Parathyroid adenoma (tissue), 2 donors: ENCODE measurements at regions not wholly inside any gene's neighbourhood (a gene's known extent, or its start where the extent isn't known, plus 50 kb on each side); places are given as distances from the start of the nearest gene placed in this dataset.
A peak's percentile ranks its signal among the peaks of the same experiment; 100 is the strongest.

ENCODE experiments used
- H2AFZ ChIP-seq: fragments of 300-600 bp; sonication (generic); one replicate; pipeline ENCODE4 v1.7.0; 2017; ENCODE audit warnings: antibody characterized with exemption, mild to moderate bottlenecking
- H3K27ac ChIP-seq: fragments of 300-600 bp; sonication (generic); one replicate; pipeline ENCODE4 v1.7.0; 2017
- H3K27me3 ChIP-seq: fragments of 300-600 bp; sonication (generic); one replicate; pipeline ENCODE4 v1.7.0; 2017; ENCODE audit warnings: low read length; ENCODE audit not compliant: control insufficient read depth, insufficient read depth
- H3K36me3 ChIP-seq: fragments of 300-600 bp; sonication (generic); one replicate; pipeline ENCODE4 v1.7.0; 2017; ENCODE audit warnings: low read length; ENCODE audit not compliant: control insufficient read depth, insufficient read depth
- H3K4me1 ChIP-seq: fragments of 300-600 bp; sonication (generic); one replicate; pipeline ENCODE4 v1.7.0; 2017; ENCODE audit warnings: control low read depth
- H3K4me2 ChIP-seq: fragments of 300-600 bp; sonication (generic); one replicate; pipeline ENCODE4 v1.7.0; 2017; ENCODE audit warnings: low read length
- H3K4me3 ChIP-seq: fragments of 300-600 bp; sonication (generic); one replicate; pipeline ENCODE4 v1.7.0; 2017; ENCODE audit warnings: low read depth, low read length
- H3K79me2 ChIP-seq: fragments of 300-600 bp; sonication (generic); one replicate; pipeline ENCODE4 v1.7.0; 2017; ENCODE audit warnings: control low read depth
- H3K9ac ChIP-seq: fragments of 300-600 bp; sonication (generic); one replicate; pipeline ENCODE4 v1.7.0; 2017; ENCODE audit warnings: mild to moderate bottlenecking
- H3K9me3 ChIP-seq: fragments of 300-600 bp; sonication (generic); one replicate; pipeline ENCODE4 v1.7.0; 2017; ENCODE audit warnings: low read length; ENCODE audit not compliant: control insufficient read depth
- CTCF ChIP-seq: fragments of 300-600 bp; sonication (generic); IDR thresholded peaks from one replicate; pipeline ENCODE4 v1.7.0; 2017; ENCODE audit warnings: antibody characterized with exemption, mild to moderate bottlenecking
- donor health status: primary hyperparathyroidism.

DNA sequence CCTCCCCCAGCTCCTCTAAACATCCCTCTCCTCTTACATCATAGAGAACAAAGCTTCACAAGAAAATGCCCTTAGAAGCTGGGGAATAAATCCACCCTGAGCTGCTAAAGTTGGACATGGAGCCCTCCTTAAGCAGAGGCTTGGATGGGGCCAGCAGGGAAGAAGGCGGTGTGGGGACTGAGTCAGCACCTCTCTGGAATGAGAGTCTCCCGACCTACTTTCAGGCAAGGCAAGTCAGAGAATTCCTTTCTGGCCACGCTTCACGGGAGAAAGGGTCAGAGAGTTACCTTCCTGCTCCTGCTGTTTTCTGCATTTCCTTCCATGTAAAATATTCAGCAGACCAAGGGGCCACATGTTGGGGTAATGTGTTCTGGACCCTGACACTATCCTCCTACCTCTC is 113.3 kb upstream of the PRB2 start:
- Histone ChIP-seq H3K4me2 (no peak overlapping the region), H3K27me3 (no peaks in the 10 kb centered on the region), H3K9me3 (no peaks in the 10 kb centered on the region), H3K4me3 (no peak overlapping the region), H3K79me2 (no peaks in the 10 kb centered on the region), H3K9ac (no peak overlapping the region), H3K36me3 (no peaks in the 10 kb centered on the region), H2AFZ (no peak overlapping the region), H3K4me1 (peaks cover 29% of the 10 kb centered on the region), H3K27ac (no peak overlapping the region)
- no peak for TF ChIP-seq CTCF

DNA sequence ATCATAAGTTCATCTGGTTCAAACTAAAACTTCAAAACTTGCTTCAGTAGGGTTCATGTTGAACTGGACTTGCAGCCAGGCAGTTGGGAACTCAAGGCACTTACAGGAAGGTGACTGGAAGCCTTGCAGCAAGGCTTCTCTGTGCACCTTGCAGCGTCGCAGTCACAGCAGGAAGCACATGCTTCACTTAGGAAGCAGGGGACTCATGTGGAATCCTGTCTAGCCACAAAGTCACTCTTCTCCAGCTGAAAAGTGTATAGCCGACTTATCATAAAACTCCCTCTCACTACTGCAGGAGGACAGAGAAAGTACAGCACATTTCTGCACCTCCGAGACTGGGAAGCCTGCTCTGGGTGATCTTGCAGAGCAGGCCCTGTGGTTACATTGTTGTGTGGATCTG is 114.0 kb upstream of the PRB2 start:
- Histone ChIP-seq H3K27ac (peak overlapping the region; percentile 2), H3K4me3 (no peak overlapping the region), H3K4me2 (no peak overlapping the region), H3K9me3 (no peaks in the 10 kb centered on the region), H3K9ac (no peak overlapping the region), H2AFZ (no peak overlapping the region), H3K79me2 (no peaks in the 10 kb centered on the region), H3K36me3 (no peaks in the 10 kb centered on the region), H3K27me3 (no peaks in the 10 kb centered on the region), H3K4me1 (peaks cover 32% of the 10 kb centered on the region)
- no peak for TF ChIP-seq CTCF

DNA sequence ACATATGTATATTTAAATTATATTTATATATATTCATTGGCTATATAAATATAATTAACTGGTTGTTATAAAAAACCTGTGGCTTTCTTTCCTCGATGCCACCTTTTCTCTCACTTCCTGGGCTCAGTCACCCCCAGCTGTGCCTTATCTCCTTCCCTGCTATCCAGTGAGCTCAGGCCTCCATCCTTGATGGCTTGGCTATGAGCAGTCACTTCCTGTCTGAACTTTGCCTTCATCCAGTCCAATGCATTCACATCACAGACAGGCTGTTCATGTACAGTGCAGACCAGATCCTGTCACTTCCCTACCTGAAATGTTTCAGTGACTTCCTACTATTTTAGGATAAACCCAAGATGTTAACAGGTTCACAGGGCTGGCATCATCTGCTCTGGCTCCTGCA is 115.3 kb upstream of the PRB2 start:
- Histone ChIP-seq H3K27me3 (no peaks in the 10 kb centered on the region), H3K9me3 (no peaks in the 10 kb centered on the region), H3K36me3 (no peaks in the 10 kb centered on the region)

GRCh38 chr12:11513288-11513687 is 117.9 kb upstream of the PRB2 start:
- peaks cover 17% of the 10 kb centered on the region for H3K4me1 ChIP-seq
- H3K79me2 ChIP-seq: no peaks in the 10 kb centered on the region
- no peaks in the 10 kb centered on the region for H3K27me3 ChIP-seq
- H3K9ac ChIP-seq: no peak overlapping the region
- H3K4me2 ChIP-seq: no peak overlapping the region
- H2AFZ ChIP-seq: no peak overlapping the region
- H3K4me3 ChIP-seq: no peak overlapping the region
- H3K36me3 ChIP-seq: no peaks in the 10 kb centered on the region
- no peak overlapping the region for H3K27ac ChIP-seq
- TF ChIP-seq CTCF: peak; percentile 35
- no peaks in the 10 kb centered on the region for H3K9me3 ChIP-seq

More for the DNA sequence above, 115.3 kb upstream of the PRB2 start:
- Histone ChIP-seq H3K79me2 (no peaks in the 10 kb centered on the region), H3K27ac (no peak overlapping the region), H3K4me2 (no peak overlapping the region), H3K9ac (no peak overlapping the region), H3K4me3 (no peak overlapping the region), H3K4me1 (peaks cover 32% of the 10 kb centered on the region), H2AFZ (no peak overlapping the region)
- no peak for TF ChIP-seq CTCF

- Histone ChIP-seq H3K4me2 (no peak overlapping the region), H3K4me3 (no peak overlapping the region), H3K9ac (no peak overlapping the region), H3K9me3 (no peaks in the 10 kb centered on the region), H3K27ac (no peak overlapping the region), H3K79me2 (no peaks in the 10 kb centered on the region), H3K4me1 (peaks cover 6% of the 10 kb centered on the region), H3K27me3 (no peaks in the 10 kb centered on the region), H3K36me3 (no peaks in the 10 kb centered on the region), H2AFZ (peak overlapping the region; percentile 39)
- no peak for TF ChIP-seq CTCF
Measured at GRCh38 chr12:11517080-11517479, 121.7 kb upstream of the PRB2 start.
